NCI-H82 (cell line): ENCODE measurements at regions not wholly inside any gene's neighbourhood (a gene's known extent, or its start where the extent isn't known, plus 50 kb on each side); places are given as distances from the start of the nearest gene placed in this dataset.
"Not testable (repeated sequence)": the region's sequence is repeated elsewhere in the genome, so short reads cannot be mapped to it uniquely, and the experiment has no call there.

Experiments
- DNase-seq: peaks from one replicate; lab custom pipeline; 2025; lab: John Stamatoyannopoulos, UW

DNA sequence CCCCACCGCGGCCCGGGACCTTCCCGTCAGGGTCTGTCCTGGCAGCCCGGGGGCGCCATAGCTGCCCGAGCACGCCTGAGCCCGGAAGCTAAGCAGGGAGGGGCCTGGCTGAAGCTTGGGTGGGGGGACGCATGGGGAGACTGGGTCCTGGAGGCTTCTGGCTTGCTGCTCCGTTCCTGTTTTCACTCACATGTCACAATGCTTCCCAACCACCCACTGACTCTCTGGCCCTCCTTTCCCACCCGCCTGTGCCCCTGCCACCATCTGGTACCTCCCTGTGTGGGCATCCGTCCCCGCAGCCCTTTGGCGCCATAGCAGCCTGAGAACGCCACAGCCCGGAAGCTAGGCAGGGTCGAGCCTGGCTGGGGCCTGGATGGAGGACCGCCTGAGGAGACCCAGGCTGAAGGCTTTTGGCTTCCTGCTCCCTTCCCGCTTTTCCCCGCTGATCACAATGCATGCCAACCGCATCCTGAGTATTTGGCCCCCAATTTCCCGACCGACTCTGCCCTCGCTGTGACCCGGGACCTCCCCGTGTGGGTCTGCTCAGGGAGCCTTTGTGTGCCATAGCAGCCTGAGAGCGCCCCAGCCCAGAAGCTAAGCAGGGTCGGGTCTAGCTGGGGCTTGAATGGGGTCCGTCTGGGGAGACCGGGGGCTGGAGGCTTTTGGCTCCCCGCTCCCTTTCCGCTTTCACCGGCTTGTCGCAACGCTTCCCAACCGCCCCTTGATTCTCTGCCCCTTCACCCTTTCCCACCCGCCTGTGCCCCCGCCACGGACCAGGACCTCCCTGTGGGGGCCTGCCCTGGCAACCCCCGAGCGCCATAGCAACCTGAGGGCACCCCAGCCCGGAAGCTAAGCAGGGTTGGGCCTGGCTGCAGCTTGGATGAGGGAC, 2290.1 kb downstream of the TP53TG3F start:
- no peak for DNase-seq

- no peak for DNase-seq
Measured at GRCh38 chr16:35750157-35750689, 2290.8 kb downstream of the TP53TG3F start.

- DNase-seq, result no peak
Measured at GRCh38 chr16:35750701-35751104, 2291.3 kb downstream of the TP53TG3F start.

DNA sequence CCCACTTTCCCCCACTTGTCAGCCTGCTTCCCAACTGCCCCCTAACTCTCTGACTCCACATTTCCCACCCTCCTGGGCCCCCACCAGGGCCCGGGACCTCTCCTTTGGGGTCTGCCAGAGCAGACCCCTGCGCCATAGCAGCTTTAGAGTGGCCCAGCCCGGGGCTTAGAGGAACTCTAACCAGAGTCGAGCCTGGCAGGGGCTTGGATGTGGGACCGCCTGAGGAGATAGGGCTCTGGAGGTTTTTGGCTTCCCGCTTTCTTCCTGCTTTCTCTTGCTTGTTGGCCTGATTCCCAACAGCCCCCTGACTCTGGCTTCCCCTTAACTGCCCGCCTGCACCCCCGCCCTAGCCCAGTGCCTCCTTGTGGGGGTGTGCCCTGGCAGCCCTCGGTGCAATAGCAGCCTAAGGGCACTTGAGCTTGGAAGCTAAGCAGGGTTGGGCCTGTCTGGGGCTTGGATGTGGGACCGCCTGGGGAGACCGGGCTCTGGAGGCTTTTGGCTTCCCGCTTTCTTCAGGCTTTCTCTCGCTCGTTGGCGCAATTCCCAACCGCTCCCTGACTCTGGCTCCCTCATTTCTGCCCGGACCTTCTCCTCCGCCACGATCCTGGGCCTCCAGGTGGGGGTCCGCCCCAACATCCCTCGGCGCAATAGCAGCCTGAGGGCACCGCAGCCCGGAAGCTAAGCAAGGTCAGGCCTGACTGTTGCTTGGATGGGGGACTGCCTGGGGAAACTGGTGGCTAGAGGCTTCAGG, 2292.0 kb downstream of the TP53TG3F start:
- no peak for DNase-seq

GRCh38 chr16:35752012-35752772, 2292.8 kb downstream of the TP53TG3F start:
- DNase-seq, result no peak

DNA sequence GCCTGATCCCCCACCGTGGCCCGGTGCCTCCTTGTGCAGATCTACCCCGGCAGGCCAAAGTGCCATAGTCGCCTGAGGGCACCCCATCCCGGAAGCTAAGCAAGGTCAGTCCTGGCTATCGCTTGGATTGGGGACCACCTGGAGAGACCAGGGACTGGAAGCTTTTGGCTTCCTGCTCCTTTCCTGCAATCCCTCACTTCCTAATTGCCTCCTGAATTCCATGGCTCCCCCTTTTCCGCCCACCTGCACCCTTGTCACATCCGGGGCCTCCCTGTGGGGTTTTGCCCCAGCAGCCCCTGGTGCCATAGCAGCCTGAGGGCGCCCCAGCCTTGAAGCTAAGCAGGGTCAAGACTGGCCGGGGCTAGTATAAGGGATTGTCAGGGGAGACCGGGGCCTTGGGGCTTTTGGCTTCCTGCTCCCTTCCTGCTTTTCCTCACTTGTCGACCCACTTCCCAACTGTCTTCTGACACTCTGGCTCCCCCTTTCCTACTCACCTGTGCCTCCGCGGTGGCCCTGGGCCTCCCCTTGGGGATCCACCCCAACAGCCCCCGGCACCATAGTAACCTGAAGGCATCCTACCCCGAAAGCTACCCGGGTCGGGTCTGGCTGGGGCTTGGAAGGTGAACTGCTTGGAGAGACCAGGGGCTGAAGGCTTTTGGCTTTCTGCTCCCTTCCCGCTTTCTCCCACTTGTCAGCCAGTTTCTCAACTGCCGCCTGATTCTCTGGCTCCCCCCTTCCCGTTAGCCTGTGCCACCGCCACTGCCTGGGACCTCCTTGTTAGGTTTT, 2293.6 kb downstream of the TP53TG3F start:
- DNase-seq, result no peak

DNA sequence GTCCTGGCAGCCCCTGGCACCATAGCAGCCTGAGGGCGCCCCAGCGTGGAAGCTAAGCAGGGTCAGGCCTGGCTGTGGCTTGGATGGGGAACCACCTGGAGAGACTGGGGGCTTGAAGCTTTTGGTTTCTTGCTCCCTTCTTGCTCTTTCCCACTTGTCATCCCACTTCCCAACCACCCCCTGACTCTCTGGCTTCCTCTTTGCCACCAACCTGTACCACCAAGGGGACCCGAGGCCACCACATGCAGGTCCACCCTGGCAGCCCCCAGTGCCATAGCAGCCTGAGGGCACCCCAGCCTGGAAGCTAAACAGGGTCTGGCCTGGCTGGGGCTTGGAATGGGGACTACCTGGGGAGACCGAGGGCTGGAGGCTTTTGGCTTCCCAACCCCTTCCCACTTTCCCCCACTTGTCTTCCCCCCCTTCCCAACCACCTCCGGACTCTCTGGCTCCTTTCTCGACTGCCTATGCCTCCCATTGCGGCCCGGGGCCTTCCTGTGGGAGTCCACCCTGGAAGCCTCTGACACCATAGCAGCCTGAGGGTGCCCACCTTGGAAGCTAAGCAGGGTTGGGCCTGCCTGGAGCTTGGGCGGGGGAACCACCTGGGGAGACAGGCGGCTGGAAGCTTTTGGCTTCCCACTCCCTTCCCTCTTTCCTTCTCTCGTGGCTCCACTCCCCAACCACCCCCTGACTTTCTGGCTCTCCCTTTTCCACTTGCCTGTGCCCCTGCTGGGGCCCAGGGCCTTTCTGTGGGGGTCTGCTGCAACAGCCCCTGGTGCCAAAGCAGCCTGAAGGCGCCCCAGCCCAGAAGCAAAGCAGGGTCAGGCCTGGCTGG, 2294.4 kb downstream of the TP53TG3F start:
- DNase-seq, result no peak

DNA sequence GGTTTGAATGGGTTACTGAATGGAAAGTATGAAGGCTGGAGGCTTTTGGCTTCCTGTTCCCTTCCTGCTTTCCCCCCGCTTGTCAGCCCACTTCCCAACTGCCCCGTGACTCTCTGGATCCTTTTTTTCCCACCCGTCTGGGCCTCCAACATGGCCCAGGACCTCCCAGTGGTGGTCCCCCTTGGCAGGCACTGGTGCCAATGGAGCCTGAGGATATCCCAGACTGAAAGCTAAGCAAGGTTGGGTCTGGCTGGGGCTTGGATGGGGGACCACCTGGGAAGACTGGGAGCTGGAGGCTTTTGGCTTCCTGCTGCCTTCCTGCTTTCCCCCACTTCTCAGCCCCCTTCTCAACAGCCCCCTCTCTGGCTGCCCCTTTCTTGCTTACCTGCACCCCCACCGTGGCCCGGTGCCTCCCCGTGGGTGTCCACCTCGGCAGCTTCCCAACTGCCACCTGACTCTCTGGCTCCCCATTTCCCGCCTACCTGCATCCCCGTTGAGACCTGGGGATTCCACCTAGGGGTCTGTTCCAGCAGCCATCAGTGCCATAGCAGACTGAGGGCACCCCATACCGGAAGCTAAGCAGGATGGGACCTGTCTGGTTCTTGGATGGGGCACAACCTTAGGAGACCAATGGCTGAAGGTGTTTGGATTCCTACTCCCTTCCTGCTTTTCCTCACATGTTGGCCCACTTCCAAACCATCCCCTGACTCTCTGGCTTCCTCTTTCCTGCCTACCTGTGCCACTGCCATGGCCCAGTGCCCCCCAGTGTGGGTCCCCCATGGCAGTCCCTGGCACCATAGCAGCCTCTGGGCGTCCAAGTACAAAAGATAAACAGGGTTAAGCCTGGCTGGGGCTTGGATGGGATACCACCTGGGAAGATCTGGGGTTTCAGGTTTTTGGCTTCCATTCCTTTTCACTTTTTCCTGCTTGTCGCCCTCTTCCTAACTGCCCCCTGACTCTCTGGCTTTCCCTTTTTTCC, 2295.3 kb downstream of the TP53TG3F start:
- no peak for DNase-seq

DNA sequence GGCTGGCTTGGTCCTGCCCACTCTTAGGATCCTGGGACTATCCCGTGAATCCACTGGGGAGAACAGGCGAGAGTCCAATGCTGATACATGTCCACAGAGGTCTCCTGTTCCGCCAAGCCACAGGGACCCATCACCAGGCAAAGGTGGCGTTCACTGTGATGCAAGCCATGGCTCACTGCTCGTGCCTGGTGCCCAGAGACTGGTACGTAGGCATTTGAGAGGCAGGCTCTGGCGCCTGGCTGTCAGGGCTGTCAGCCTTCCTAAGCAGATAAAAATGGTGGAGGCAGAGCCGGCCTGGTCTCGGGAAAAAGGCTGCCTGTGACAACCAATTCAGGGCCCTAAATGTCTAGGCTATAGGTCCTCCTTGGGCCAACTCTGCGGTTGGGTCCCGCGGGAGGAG, 2329.0 kb downstream of the TP53TG3F start:
- DNase-seq, result no peak

GRCh38 chr16:35792516-35793285, 2333.3 kb downstream of the TP53TG3F start:
- no peak for DNase-seq

DNA sequence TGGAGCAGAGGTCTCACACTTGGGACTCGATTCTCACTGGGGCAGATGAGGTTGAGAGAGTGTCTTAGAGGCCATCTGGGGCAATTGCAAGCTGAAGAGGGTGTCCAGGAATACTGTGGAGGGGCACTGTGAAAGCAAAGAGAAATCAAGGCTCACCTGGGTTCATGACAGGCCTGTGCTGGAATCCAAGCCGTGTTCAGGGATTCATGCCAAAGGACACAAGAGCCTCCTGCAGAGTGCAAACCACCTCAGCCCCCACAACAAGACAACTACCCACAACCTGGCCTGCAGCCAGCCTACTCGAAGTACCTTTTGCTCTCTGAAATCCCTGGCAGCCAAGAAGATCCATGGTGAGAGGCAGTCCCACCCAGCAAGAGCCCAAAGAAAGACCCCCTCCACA, 2334.2 kb downstream of the TP53TG3F start:
- DNase-seq, result no peak

- no peak for DNase-seq
Measured at GRCh38 chr16:35794896-35795295, 2335.5 kb downstream of the TP53TG3F start.

DNA sequence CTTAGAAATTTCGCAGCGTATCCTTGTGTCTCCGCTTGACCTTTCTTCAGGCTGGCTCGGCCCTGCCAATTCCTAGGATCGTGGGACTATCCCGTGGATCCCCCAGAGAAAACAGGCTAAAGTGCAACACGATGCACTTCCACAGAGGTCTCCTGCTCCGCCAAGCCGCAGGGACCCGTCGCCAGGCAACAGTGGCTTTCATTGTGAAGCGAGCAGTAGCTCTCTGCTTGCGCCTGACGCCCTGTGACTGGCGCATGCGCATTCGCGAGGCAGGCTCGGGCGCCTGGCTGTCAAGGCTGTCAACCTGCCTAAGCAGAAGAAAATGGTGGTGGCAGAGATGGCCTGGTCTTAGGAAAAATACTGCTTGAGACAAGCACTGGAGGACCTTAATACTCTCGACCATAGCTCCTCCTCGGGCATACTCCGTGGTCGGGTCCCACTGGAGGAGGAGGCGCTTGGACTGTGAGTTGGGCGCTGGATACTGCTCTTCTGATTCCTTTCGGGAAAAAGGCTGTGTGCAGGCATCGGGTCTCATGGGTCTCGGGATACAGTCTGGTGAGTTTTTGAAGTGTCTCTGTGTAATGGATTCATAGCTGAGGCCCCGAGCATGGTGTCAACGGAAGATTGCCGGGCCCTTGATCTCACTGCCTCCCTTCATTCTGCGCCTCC, 2336.1 kb downstream of the TP53TG3F start:
- DNase-seq, result peak; percentile 75

DNA sequence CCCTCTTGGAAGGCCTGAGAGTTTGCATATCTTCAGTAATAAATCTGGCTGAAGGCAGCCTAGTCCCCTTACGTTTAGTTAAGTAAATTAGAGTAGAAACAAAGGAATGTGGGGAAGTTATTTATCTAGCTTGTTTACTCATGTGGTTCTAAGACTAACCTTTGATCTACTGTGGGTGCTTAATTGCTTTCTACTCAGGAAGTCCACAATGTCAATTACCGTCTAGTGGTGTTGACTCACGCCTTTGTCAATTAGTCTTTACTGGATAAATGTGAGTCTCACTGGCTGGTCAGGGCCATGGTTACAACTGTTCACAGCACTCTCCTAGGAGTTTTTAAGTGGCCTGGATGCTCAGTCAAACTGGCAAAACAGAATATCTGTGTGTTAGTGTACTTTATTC, 2338.4 kb downstream of the TP53TG3F start:
- no peak for DNase-seq

GRCh38 chr16:35798885-35799426, 2339.5 kb downstream of the TP53TG3F start:
- DNase-seq, result peak; percentile 7

DNA sequence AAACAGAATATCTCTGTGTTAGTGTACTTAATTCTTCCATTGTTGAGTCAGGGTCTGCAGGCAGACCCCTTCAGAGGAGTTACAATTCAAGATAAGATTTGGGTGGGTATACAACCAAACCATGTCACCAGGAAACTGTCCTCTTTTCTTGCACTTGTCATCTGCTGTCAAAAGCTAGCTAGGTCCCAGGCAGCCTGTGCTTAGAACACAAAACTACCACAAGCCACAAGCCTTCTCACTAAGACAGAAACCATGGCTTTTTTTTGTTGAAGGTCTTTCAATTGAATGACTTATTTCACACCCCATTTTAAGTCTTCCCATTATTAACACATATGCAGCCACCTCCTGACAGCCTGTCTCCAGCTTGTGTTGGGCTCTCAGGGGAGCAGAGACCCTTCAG, 2345.1 kb downstream of the TP53TG3F start:
- DNase-seq, result not testable (repeated sequence)

DNA sequence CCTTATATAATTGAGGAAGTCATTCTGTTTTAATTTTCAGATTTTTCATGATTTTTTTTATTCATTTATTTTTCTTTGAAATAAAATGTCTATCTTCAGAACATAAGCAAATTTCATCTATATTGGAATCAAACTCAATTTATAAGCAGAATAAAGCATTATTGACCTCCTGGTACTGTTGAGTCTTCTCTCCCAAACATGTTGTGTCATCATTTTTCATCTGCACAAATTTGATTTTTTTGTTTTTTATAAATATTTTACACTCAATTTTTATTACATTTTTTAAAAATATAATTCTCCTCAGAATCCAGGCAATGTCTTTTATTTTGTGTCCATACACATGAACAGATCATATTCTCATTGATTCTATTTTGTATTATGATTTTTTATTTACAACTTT, 2363.9 kb downstream of the TP53TG3F start:
- DNase-seq, result no peak

DNA sequence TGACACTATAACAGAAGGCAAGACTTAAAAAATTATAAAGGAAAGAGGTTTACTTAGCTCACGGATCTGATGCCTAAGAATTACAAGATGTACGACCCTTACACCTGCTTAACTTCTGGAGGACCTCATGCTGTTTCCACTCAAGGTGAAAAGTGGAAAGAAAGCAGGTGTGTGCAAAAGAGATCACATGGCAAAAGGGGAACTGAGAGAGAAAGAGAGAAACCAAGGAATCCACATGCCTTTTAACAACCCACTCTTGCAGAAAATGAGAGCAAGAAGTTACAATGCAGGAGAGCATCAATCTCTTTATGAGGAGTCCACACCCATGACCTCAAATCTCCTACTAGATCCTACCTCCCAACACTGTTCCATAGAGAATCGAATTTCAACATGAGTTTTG, 2382.2 kb downstream of the TP53TG3F start:
- DNase-seq, result no peak
